GM12878 (cell line): ENCODE measurements at regions not wholly inside any gene's neighbourhood (a gene's known extent, or its start where the extent isn't known, plus 50 kb on each side); places are given as distances from the start of the nearest gene placed in this dataset.

Experiments used
- ATAC-seq: fragments of 200-7000 bp; cut with Tn5 transposase; 3 replicates; pipeline ENCODE4 v1.9.1; 2020; ENCODE audit warnings: mild to moderate bottlenecking, moderate library complexity
- BruUV-seq: library from RNA; stranded (reverse); fragments of 400-500 nt; replicated peaks from 2 replicates; lab custom pipeline; 2021; lab: Mats Ljungman, UMichigan
- CTCF ChIA-PET: fragments of 300-600 bp; sonication (Branson Sonifier 250); formaldehyde crosslinking; extraction: SDS; loops from one replicate; lab custom pipeline; 2021; ENCODE audit warnings: inconsistent platforms; lab: Yijun Ruan, JAX
- POLR2A ChIA-PET: fragments of 350-600 bp; formaldehyde crosslinking; extraction: SDS; loops from one replicate; lab custom pipeline; 2021; ENCODE audit warnings: inconsistent platforms; lab: Charles Lee
- RAD21 ChIA-PET: fragments of 300-600 bp; sonication (Branson Sonifier 250); formaldehyde crosslinking; loops from one replicate; lab custom pipeline; 2023; ENCODE audit warnings: antibody characterized with exemption; ENCODE audit not compliant: unreplicated experiment; lab: Charles Lee
- SMC1A ChIA-PET: fragments of 300-600 bp; sonication (Branson Sonifier 250); formaldehyde crosslinking; loops from one replicate; lab custom pipeline; 2023; ENCODE audit not compliant: unreplicated experiment, uncharacterized antibody; lab: Charles Lee
- DNase-seq: peaks from one replicate; pipeline ENCODE4 v3.0.0-alpha.2; 2011; ENCODE audit warnings: low read depth, low spot score
- FAIRE-seq: peaks from 3 replicates; lab custom pipeline; 2011; peaks lifted over from hg19 to GRCh38; lab: Jason Lieb, UNC
- H2AFZ ChIP-seq: 2 replicates; pipeline ENCODE4 v1.6.0; 2011; ENCODE audit warnings: low read depth, low read length, control low read depth; ENCODE audit not compliant: control insufficient read depth
- H3K27ac ChIP-seq: 2 replicates; pipeline ENCODE4 v1.5.1; 2011; ENCODE audit warnings: control low read depth; ENCODE audit not compliant: control insufficient read depth, insufficient read depth
- H3K27me3 ChIP-seq, 2 experiments: replicated peaks in 1 of 2; 2 replicates each; pipeline versions ENCODE4 v1.6.0 to v1.6.1; 2011; ENCODE audit warnings: low read length in 1 of 2; ENCODE audit not compliant: control insufficient read depth in 2 of 2, insufficient read depth in 2 of 2
- H3K36me3 ChIP-seq, 2 experiments: 2 replicates each; pipeline ENCODE4 v1.5.1; 2011; ENCODE audit warnings: low read length in 1 of 2; ENCODE audit not compliant: control insufficient read depth in 2 of 2, insufficient read depth in 2 of 2
- H3K4me1 ChIP-seq: 2 replicates; pipeline ENCODE4 v1.6.1; 2011; ENCODE audit warnings: mild to moderate bottlenecking, low read length, moderate library complexity, mixed read lengths; ENCODE audit not compliant: control insufficient read depth, insufficient read depth
- H3K4me2 ChIP-seq: 2 replicates; pipeline ENCODE4 v1.6.0; 2011; ENCODE audit warnings: control low read depth; ENCODE audit not compliant: control insufficient read depth, insufficient read depth
- H3K4me3 ChIP-seq: fragments of 200-600 bp; sonication (generic); 2 replicates; pipeline ENCODE4 v1.5.1; 2016
- H3K79me2 ChIP-seq: 2 replicates; pipeline ENCODE4 v1.6.0; 2011; ENCODE audit warnings: low read length; ENCODE audit not compliant: control insufficient read depth, insufficient read depth
- H3K9ac ChIP-seq: 2 replicates; pipeline ENCODE4 v1.8.0; 2011; ENCODE audit warnings: low read length, control low read depth, mixed read lengths; ENCODE audit not compliant: control insufficient read depth, insufficient read depth
- H3K9me3 ChIP-seq: replicated peaks from 3 replicates; pipeline ENCODE4 v1.5.1; 2011; ENCODE audit warnings: mild to moderate bottlenecking, low read length; ENCODE audit not compliant: control insufficient read depth, insufficient read depth
- H4K20me1 ChIP-seq: 2 replicates; pipeline ENCODE4 v1.6.0; 2011; ENCODE audit not compliant: control insufficient read depth, insufficient read depth
- CBFB ChIP-seq: IDR thresholded peaks from 2 replicates; pipeline ENCODE4 v1.6.1; 2016; ENCODE audit warnings: antibody characterized with exemption, low read depth
- CEBPZ ChIP-seq: fragments of 150-350 bp; IDR thresholded peaks from 2 replicates; pipeline ENCODE4 v1.6.1; 2016; ENCODE audit warnings: low read depth, low read length
- HDAC2 ChIP-seq: fragments of 200-600 bp; sonication (generic); IDR thresholded peaks from 2 replicates; pipeline ENCODE4 v1.6.1; 2017
- IKZF2 ChIP-seq, 2 experiments: fragments of 450-650 bp; IDR thresholded peaks; 2 replicates each; pipeline ENCODE4 v1.6.1; 2017; ENCODE audit warnings: mild to moderate bottlenecking in 2 of 2, moderate library complexity in 2 of 2
- JUNB ChIP-seq: IDR thresholded peaks from 2 replicates; pipeline ENCODE4 v1.6.1; 2016; ENCODE audit warnings: antibody characterized with exemption, mild to moderate bottlenecking
- MYC ChIP-seq: IDR thresholded peaks from 2 replicates; pipeline ENCODE4 v1.6.1; 2011; ENCODE audit warnings: mild to moderate bottlenecking, low read length, moderate library complexity, inconsistent platforms; ENCODE audit not compliant: insufficient read depth, insufficient replicate concordance, insufficient read length, severe bottlenecking
- NBN ChIP-seq: fragments of 450-650 bp; IDR thresholded peaks from 2 replicates; pipeline ENCODE4 v1.6.1; 2016
- NRF1 ChIP-seq: conservative IDR thresholded peaks from 2 replicates; pipeline ENCODE4 v1.6.1; 2011; ENCODE audit warnings: mild to moderate bottlenecking, low read depth, low read length, improper control_type of control experiment
- POLR2AphosphoS5 ChIP-seq: IDR thresholded peaks from 2 replicates; pipeline ENCODE4 v1.6.1; 2011; ENCODE audit warnings: mild to moderate bottlenecking, low read length, inconsistent platforms
- SMARCA5 ChIP-seq: fragments of 450-650 bp; IDR thresholded peaks from 2 replicates; pipeline ENCODE4 v1.6.1; 2017; ENCODE audit warnings: mild to moderate bottlenecking
- STAT1 ChIP-seq: fragments of 450-650 bp; conservative IDR thresholded peaks from 2 replicates; pipeline ENCODE4 v1.6.1; 2014; ENCODE audit warnings: antibody characterized with exemption, mild to moderate bottlenecking
- STAT3 ChIP-seq: IDR thresholded peaks from 2 replicates; pipeline ENCODE4 v1.6.1; 2011; ENCODE audit warnings: low read depth, low read length, improper control_type of control experiment
- TAF1 ChIP-seq: IDR thresholded peaks from 2 replicates; pipeline ENCODE4 v1.6.1; 2011; ENCODE audit warnings: mild to moderate bottlenecking, low read depth, low read length, borderline replicate concordance
- TCF12 ChIP-seq: IDR thresholded peaks from 2 replicates; pipeline ENCODE4 v1.6.1; 2011; ENCODE audit warnings: low read depth, mild to moderate bottlenecking, low read length
- TCF3 ChIP-seq: IDR thresholded peaks from 2 replicates; pipeline ENCODE4 v1.6.1; 2012; ENCODE audit warnings: low read depth, mild to moderate bottlenecking, low read length, borderline replicate concordance; ENCODE audit not compliant: insufficient read depth
- ZBTB33 ChIP-seq: fragments of 450-650 bp; IDR thresholded peaks from 2 replicates; pipeline ENCODE4 v1.6.1; 2017; ENCODE audit warnings: mild to moderate bottlenecking
- ZNF217 ChIP-seq: fragments of 450-650 bp; IDR thresholded peaks from 2 replicates; pipeline ENCODE4 v1.6.1; 2017; ENCODE audit warnings: antibody characterized with exemption, mild to moderate bottlenecking
- WGBS: methylation state at CpG from one replicate; pipeline ENCODE4 v1.1.6; 2016; ENCODE audit warnings: low lambda C conversion rate; ENCODE audit not compliant: insufficient replicate concordance, insufficient coverage; ENCODE audit errors: missing lambda C conversion rate; 5-methylcytosine and 5-hydroxymethylcytosine counted together
- in situ Hi-C: fragments of 300-500 bp; cut with MboI; formaldehyde crosslinking; loops from 9 replicates; pipeline ENCODE4 v1.14.3; 2018; ENCODE audit warnings: mixed read lengths
- intact Hi-C: fragments of 100-400 bp; cut with micrococcal nuclease; formaldehyde crosslinking; loops from one replicate; pipeline ENCODE4 v1.14.2; 2022; ENCODE audit not compliant: unreplicated experiment
- TF ChIP-seq, protein P1 (sequence below): fragments of 450-650 bp; formaldehyde crosslinking; IDR thresholded peaks from 2 replicates; pipeline ENCODE4 v1.5.0; 2022; ENCODE audit warnings: mild to moderate bottlenecking, missing genetic modification characterization

DNA sequence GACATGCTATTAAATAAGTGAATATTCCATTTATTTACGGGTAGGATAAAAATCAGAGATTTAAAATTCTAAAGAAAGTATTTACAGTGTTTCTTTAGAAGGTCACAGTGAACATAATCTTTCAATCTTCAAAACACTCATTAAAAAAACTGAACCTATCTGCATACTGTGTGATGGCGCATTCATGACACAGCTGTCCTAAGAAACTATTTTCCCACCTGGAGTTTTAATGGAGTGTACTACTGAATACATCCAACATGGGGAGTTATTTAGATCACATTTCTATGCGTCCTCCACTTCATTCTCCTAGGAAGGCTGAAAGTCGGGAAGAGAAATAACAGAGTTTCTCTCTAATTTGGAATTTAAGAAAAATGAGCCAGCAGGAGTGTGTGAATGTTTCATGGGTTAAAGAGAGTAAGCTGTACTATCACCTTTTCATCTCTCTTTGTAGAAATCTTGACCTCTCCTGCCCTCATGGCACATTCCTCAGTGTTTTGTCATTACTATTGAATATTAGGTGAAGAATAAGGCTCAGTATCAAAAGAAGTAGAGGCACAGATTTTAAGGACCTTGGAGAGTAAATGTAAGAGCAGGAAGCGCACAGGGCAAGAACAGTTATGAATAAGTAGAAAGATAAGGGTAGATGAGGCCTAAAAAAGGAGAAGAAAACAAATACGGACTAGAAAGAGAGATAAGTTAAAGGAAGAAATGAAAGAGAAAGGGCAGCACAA lies 551.2 kb upstream of the TUSC1 start:
- Histone ChIP-seq H3K9ac (no peak overlapping the region), H2AFZ (no peak overlapping the region), H4K20me1 (no peaks in the 10 kb centered on the region), H3K36me3 (no peaks in the 10 kb centered on the region), H3K9me3 (no peaks in the 10 kb centered on the region), H3K27ac (no peak overlapping the region), H3K4me1 (no peaks in the 10 kb centered on the region), H3K4me2 (no peak overlapping the region), H3K27me3 (no peaks in the 10 kb centered on the region), H3K4me3 (no peak overlapping the region), H3K79me2 (no peaks in the 10 kb centered on the region)
- in situ Hi-C loops (no loop called here), intact Hi-C loops (no loop called here)
- FAIRE-seq: no peak
- 43% methylated on average over 6 of the region's 6 CpGs for WGBS
- POLR2A ChIA-PET: no interaction called here
- RAD21 ChIA-PET: no interaction called here
- CTCF ChIA-PET: interaction anchor here (1.0 kb wide), 1 partner anchor 97 kb away, joined by 3 read pairs; no protein-coding TSS in a partner anchor
- no peak for ATAC-seq
- SMC1A ChIA-PET: no interaction called here
- no peak for DNase-seq
- BruUV-seq: no TSS peak
- no peak for TF ChIP-seq IKZF2 (IDR thresholded peaks at IDR 0.05)
- no peak for TF ChIP-seq CEBPZ
- TF ChIP-seq JUNB: no peak
- no peak for TF ChIP-seq TAF1
- TF ChIP-seq STAT1: no peak
- TF ChIP-seq ZNF217: no peak
- no peak for TF ChIP-seq TCF12
- no peak for TF ChIP-seq NBN
- no peak for TF ChIP-seq MYC
- TF ChIP-seq SMARCA5: no peak
- no peak for TF ChIP-seq CBFB
- TF ChIP-seq TCF3: no peak
- no peak for TF ChIP-seq ZBTB33
- no peak for TF ChIP-seq HDAC2
- TF ChIP-seq NRF1: no peak
- TF ChIP-seq, protein P1, sequence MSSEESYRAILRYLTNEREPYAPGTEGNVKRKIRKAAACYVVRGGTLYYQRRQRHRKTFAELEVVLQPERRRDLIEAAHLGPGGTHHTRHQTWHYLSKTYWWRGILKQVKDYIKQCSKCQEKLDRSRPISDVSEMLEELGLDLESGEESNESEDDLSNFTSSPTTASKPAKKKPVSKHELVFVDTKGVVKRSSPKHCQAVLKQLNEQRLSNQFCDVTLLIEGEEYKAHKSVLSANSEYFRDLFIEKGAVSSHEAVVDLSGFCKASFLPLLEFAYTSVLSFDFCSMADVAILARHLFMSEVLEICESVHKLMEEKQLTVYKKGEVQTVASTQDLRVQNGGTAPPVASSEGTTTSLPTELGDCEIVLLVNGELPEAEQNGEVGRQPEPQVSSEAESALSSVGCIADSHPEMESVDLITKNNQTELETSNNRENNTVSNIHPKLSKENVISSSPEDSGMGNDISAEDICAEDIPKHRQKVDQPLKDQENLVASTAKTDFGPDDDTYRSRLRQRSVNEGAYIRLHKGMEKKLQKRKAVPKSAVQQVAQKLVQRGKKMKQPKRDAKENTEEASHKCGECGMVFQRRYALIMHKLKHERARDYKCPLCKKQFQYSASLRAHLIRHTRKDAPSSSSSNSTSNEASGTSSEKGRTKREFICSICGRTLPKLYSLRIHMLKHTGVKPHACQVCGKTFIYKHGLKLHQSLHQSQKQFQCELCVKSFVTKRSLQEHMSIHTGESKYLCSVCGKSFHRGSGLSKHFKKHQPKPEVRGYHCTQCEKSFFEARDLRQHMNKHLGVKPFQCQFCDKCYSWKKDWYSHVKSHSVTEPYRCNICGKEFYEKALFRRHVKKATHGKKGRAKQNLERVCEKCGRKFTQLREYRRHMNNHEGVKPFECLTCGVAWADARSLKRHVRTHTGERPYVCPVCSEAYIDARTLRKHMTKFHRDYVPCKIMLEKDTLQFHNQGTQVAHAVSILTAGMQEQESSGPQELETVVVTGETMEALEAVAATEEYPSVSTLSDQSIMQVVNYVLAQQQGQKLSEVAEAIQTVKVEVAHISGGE (CRISPR knock-in tag): no peak
- no peak for TF ChIP-seq POLR2AphosphoS5
- TF ChIP-seq STAT3: no peak
